Skeletal muscle tissue (tissue), 3 donors: ENCODE measurements at regions not wholly inside any gene's neighbourhood (a gene's known extent, or its start where the extent isn't known, plus 50 kb on each side); places are given as distances from the start of the nearest gene placed in this dataset.

Experiments used
- H3K27ac ChIP-seq: one replicate; pipeline ENCODE4 v1.7.0; 2013; ENCODE audit warnings: mild to moderate bottlenecking, low read depth, low read length, inconsistent platforms
- H3K27me3 ChIP-seq, 3 donors: one replicate each; pipeline ENCODE4 v1.7.0; 2013; ENCODE audit warnings: low read length in 3 of 3; ENCODE audit not compliant: control insufficient read depth in 3 of 3, insufficient read depth in 3 of 3
- H3K36me3 ChIP-seq, 3 donors: one replicate each; pipeline ENCODE4 v1.7.0; 2013; ENCODE audit warnings: low read length in 3 of 3; ENCODE audit not compliant: control insufficient read depth in 3 of 3, insufficient read depth in 3 of 3
- H3K4me1 ChIP-seq, 3 donors: one replicate each; pipeline ENCODE4 v1.7.0; 2013; ENCODE audit warnings: low read length in 3 of 3, mild to moderate bottlenecking in 3 of 3; ENCODE audit not compliant: control insufficient read depth in 3 of 3, insufficient read depth in 3 of 3
- H3K4me3 ChIP-seq, 3 donors: one replicate each; pipeline ENCODE4 v1.7.0; 2013; ENCODE audit warnings: low read length in 3 of 3
- H3K9ac ChIP-seq, 3 donors: one replicate each; pipeline ENCODE4 v1.7.0; 2013; ENCODE audit warnings: low read length in 3 of 3, mild to moderate bottlenecking in 3 of 3, moderate library complexity in 2 of 3, low read depth in 1 of 3
- H3K9me3 ChIP-seq, 3 donors: one replicate each; pipeline ENCODE4 v1.7.0; 2013; ENCODE audit warnings: low read length in 3 of 3; ENCODE audit not compliant: control insufficient read depth in 3 of 3
- donor health status: Osteomylitis.

- H3K27ac ChIP-seq: no peak overlapping the region
- H3K9me3 ChIP-seq: no peaks in the 10 kb centered on the region
Observed at GRCh38 chr13:64684685-64685431, 2545.3 kb downstream of the PCDH9 start.

GRCh38 chr13:64684108-64684507, 2546.0 kb downstream of the PCDH9 start:
- H3K4me1 ChIP-seq: no peaks in the 10 kb centered on the region

More at GRCh38 chr13:64684685-64685431, 2545.3 kb downstream of the PCDH9 start:
- no peaks in the 10 kb centered on the region for H3K36me3 ChIP-seq
- no peak overlapping the region for H3K4me3 ChIP-seq
- H3K9ac ChIP-seq: no peak overlapping the region
- no peaks in the 10 kb centered on the region for H3K4me1 ChIP-seq
- no peaks in the 10 kb centered on the region for H3K27me3 ChIP-seq

GRCh38 chr13:64680739-64681138, 2549.4 kb downstream of the PCDH9 start:
- H3K9ac ChIP-seq: no peak overlapping the region
- H3K36me3 ChIP-seq: no peaks in the 10 kb centered on the region
- no peak overlapping the region for H3K27ac ChIP-seq
- no peaks in the 10 kb centered on the region for H3K9me3 ChIP-seq
- no peaks in the 10 kb centered on the region for H3K27me3 ChIP-seq
- H3K4me1 ChIP-seq: no peaks in the 10 kb centered on the region
- H3K4me3 ChIP-seq: no peak overlapping the region

More at GRCh38 chr13:64684108-64684507, 2546.0 kb downstream of the PCDH9 start:
- Histone ChIP-seq H3K9ac (no peak overlapping the region), H3K9me3 (no peaks in the 10 kb centered on the region), H3K36me3 (no peaks in the 10 kb centered on the region), H3K27ac (no peak overlapping the region), H3K4me3 (no peak overlapping the region), H3K27me3 (no peaks in the 10 kb centered on the region)

- no peaks in the 10 kb centered on the region for H3K27me3 ChIP-seq
- H3K9ac ChIP-seq: no peak overlapping the region
- no peaks in the 10 kb centered on the region for H3K9me3 ChIP-seq
- no peaks in the 10 kb centered on the region for H3K4me1 ChIP-seq
- no peak overlapping the region for H3K4me3 ChIP-seq
- no peak overlapping the region for H3K27ac ChIP-seq
- no peaks in the 10 kb centered on the region for H3K36me3 ChIP-seq
Observed at GRCh38 chr13:64675255-64675892, 2554.8 kb downstream of the PCDH9 start.

- Histone ChIP-seq H3K27me3 (no peaks in the 10 kb centered on the region), H3K36me3 (no peaks in the 10 kb centered on the region), H3K27ac (no peak overlapping the region), H3K9me3 (no peaks in the 10 kb centered on the region), H3K4me3 (no peak overlapping the region), H3K9ac (no peak overlapping the region), H3K4me1 (no peaks in the 10 kb centered on the region)
Observed at GRCh38 chr13:64674126-64674525, 2556.0 kb downstream of the PCDH9 start.

GRCh38 chr13:64672751-64673150, 2557.4 kb downstream of the PCDH9 start:
- Histone ChIP-seq H3K27me3 (no peaks in the 10 kb centered on the region), H3K9me3 (no peaks in the 10 kb centered on the region), H3K9ac (no peak overlapping the region), H3K4me1 (no peaks in the 10 kb centered on the region), H3K4me3 (no peak overlapping the region), H3K36me3 (no peaks in the 10 kb centered on the region), H3K27ac (no peak overlapping the region)

- no peak overlapping the region for H3K9ac ChIP-seq
- H3K27ac ChIP-seq: no peak overlapping the region
- H3K9me3 ChIP-seq: peaks cover 0 to 2% (median 0%) of the 10 kb centered on the region in 3 donors
- no peaks in the 10 kb centered on the region for H3K27me3 ChIP-seq
- H3K4me1 ChIP-seq: no peaks in the 10 kb centered on the region
- H3K4me3 ChIP-seq: no peak overlapping the region
- H3K36me3 ChIP-seq: no peaks in the 10 kb centered on the region
Observed at GRCh38 chr13:64662887-64663593, 2567.1 kb downstream of the PCDH9 start.

- Histone ChIP-seq H3K27me3 (no peaks in the 10 kb centered on the region), H3K4me3 (no peak overlapping the region), H3K9ac (no peak overlapping the region), H3K4me1 (no peaks in the 10 kb centered on the region), H3K27ac (no peak overlapping the region), H3K9me3 (no peaks in the 10 kb centered on the region), H3K36me3 (no peaks in the 10 kb centered on the region)
Observed at GRCh38 chr13:64648293-64648692, 2581.8 kb downstream of the PCDH9 start.

GRCh38 chr13:64643066-64643465, 2587.1 kb downstream of the PCDH9 start:
- H3K36me3 ChIP-seq: no peaks in the 10 kb centered on the region
- H3K9me3 ChIP-seq: no peaks in the 10 kb centered on the region
- no peak overlapping the region for H3K9ac ChIP-seq
- H3K27me3 ChIP-seq: no peaks in the 10 kb centered on the region
- H3K4me3 ChIP-seq: no peak overlapping the region
- H3K4me1 ChIP-seq: no peaks in the 10 kb centered on the region
- no peak overlapping the region for H3K27ac ChIP-seq

- Histone ChIP-seq H3K9me3 (no peaks in the 10 kb centered on the region), H3K4me3 (no peak overlapping the region), H3K36me3 (no peaks in the 10 kb centered on the region)
Observed at GRCh38 chr13:64640002-64640401, 2590.1 kb downstream of the PCDH9 start.

More at GRCh38 chr13:64640002-64640401, 2590.1 kb downstream of the PCDH9 start:
- H3K9ac ChIP-seq: no peak overlapping the region
- no peak overlapping the region for H3K27ac ChIP-seq
- H3K4me1 ChIP-seq: no peaks in the 10 kb centered on the region
- no peaks in the 10 kb centered on the region for H3K27me3 ChIP-seq
